GM19193 (cell line): ENCODE measurements at regions not wholly inside any gene's neighbourhood (a gene's known extent, or its start where the extent isn't known, plus 50 kb on each side); places are given as distances from the start of the nearest gene placed in this dataset.

ENCODE experiments used
- POLR2A ChIP-seq: IDR thresholded peaks from 4 replicates; pipeline ENCODE4 v1.6.1; 2011; ENCODE audit not compliant: insufficient read depth, insufficient read length; ENCODE audit errors: extremely low read depth

GRCh38 chr21:43278359-43278758, 109.6 kb downstream of the CRYAA start:
- no peak for TF ChIP-seq POLR2A

DNA sequence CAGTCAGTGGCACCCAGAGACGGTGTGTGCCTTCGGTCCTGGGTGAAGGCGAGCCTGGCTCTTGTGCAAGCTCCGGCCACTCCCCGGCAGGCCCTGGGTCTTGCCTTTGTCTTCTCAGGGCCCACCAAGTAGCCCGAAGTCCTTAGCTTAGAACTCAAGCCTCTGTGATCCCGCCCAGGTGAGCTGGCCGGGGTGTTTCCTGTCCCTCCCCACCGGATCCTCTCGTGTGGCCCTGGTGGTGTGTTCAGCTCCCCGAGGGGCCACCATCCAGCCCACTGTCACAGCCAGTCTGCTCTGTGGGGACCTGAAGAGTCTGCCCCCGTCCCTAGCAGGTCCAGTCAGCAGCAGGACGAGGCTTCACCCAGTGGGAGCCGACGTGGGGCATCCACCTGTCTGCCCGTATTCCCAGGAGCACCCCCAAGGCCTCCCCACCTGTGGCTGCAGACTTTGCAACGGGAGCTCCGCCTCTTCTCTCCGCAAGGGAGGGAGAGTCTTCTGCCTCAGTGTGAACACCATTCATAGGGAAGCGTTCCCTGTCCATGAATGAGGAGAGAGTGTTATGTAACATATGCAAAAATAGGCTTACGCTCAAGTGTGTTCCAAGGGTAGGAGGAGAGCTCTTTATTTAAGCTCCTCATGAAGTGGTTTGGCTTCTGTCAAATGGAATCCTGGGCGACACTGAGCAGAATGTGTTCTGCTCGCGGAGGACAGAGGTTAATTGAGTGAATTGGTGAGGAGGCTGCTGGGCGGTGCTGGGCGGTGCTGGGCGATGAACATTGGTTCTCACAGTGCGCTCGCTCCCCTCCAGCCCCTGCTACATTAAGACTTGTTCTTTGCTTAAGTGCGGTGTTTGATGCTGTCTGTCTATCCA, 108.9 kb downstream of the CRYAA start:
- TF ChIP-seq POLR2A: no peak

GRCh38 chr21:43276811-43277210, 108.0 kb downstream of the CRYAA start:
- TF ChIP-seq POLR2A: no peak

DNA sequence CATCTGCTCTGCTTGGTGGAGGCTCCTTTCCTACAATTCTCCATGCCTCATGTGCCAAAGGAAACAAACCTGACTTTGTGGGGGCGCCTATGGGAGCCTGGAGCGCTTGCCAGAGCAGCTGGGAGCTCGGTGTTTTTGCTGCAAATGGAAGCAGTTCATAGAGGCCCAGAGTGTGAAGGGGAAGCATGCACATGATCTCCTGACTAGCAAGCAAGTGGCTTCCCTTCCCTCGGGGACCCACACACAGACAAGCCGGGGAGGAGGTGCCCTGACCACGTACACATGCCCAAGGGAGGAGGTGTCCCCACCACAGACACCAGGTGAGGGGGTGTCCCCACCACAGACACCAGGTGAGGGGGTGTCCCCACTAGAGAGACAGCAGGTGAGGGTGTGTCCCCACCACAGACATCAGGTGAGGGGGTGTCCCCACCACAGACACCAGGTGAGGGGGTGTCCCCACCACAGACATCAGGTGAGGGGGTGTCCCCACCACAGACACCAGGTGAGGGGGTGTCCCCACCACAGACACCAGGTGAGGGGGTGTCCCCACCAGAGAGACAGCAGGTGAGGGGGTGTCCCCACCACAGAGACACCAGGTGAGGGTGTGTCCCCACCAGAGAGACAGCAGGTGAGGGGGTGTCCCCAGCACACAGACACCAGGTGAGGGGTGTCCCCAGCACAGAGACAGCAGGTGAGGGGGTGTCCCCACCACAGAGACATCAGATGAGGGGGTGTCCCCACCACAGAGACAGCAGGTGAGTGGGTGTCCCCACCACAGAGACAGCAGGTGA, 106.8 kb downstream of the CRYAA start:
- TF ChIP-seq POLR2A: no peak

GRCh38 chr21:43274946-43275310, 106.1 kb downstream of the CRYAA start:
- TF ChIP-seq POLR2A: no peak

GRCh38 chr21:43274022-43274945, 105.5 kb downstream of the CRYAA start:
- no peak for TF ChIP-seq POLR2A

DNA sequence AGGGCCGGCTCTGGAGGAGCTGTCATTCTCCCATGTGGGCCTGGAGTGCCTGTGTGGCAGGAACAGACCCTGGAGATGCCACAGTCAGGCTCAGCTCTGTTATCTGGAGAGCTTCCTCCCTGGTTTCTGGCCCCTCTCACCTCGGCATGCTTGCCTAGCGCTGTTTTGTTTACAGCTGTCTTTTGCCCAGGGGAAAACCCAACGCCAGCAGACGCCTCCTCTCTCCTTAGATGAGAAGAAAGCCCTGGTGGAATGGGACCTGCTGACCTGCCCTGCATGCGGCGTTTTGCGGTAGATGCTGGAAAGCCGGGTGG, 104.9 kb downstream of the CRYAA start:
- no peak for TF ChIP-seq POLR2A

- TF ChIP-seq POLR2A: no peak
Observed at GRCh38 chr21:43273016-43273707, 104.4 kb downstream of the CRYAA start.

DNA sequence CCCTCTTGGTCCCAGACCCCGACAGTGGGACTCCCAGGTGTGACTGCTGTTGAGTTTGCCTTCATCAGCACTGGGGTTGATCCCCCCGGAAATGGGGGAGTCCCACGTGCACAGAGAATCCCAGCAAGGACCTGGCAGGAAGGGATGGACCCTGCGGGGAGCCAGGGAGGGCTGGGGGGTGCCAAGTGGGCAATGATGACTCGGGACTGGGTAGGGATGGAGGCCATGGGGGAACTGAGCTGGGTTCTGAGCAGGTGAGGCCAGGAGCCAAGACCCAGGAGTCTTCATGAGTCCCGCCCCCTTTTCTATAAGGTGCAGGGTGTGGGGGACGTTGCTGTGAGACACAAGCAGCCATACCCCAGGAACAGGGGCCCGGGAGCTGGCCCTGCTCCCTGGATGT, 103.8 kb downstream of the CRYAA start:
- no peak for TF ChIP-seq POLR2A

GRCh38 chr21:43271452-43272020, 102.7 kb downstream of the CRYAA start:
- TF ChIP-seq POLR2A: no peak

- TF ChIP-seq POLR2A: no peak
Observed at GRCh38 chr21:43270800-43271301, 102.0 kb downstream of the CRYAA start.

DNA sequence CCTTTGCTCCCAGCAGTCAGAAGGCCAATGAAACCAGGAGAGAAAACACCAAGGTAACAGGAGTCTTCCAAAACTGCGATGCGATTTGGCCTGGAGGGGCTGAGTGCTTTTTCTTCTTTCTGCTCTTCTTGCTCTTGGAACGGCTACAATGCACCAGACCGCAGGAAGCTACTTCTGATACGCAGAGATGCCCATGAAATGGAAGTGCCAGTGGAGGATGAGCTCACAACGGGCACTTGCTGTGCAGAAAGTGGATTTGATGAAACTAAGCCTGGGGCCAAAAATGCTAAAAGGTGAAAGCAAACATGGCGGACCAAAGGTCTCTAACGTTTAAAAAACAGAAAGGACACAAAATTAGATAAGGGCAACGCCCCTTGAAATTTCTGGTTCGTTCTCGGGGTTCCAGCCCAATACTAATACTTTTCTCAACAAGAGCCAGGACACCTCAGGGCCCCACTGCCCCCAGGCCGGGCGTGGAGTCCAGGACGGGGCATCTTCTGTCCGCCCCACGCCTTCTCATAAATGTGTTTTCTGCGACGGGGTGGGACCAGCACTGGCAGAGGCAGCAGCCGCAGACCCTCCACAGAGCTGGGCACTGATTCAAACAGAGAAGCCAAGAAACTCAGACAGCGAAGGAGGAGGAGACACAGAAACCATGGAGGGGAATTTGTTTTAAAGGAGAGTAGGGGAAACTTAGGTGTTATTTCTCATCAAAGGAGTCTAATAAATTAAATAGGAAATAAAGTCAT, 101.3 kb downstream of the CRYAA start:
- TF ChIP-seq POLR2A: no peak

GRCh38 chr21:43269440-43269839, 100.6 kb downstream of the CRYAA start:
- no peak for TF ChIP-seq POLR2A
